WTC11 (cell line): ENCODE measurements at regions not wholly inside any gene's neighbourhood (a gene's known extent, or its start where the extent isn't known, plus 50 kb on each side); places are given as distances from the start of the nearest gene placed in this dataset.

Experiments used
- ATAC-seq: fragments of 200-7000 bp; cut with Tn5 transposase; 2 replicates; pipeline ENCODE4 v1.10.0; 2021; ENCODE audit warnings: mild to moderate bottlenecking, moderate library complexity
- CTCF ChIA-PET: fragments of 300-600 bp; sonication (Branson Sonifier 250); formaldehyde crosslinking; loops from one replicate; lab custom pipeline; 2021; ENCODE audit warnings: antibody characterized with exemption; lab: Charles Lee
- POLR2A ChIA-PET: fragments of 350-600 bp; sonication (Branson Sonifier 250); formaldehyde crosslinking; loops from one replicate; lab custom pipeline; 2021; ENCODE audit warnings: antibody characterized with exemption; lab: Charles Lee
- DNase-seq: peaks from one replicate; pipeline ENCODE4 v3.0.0; 2021; ENCODE audit warnings: low spot score
- H3K27ac Mint-ChIP-seq: 2 replicates; pipeline ENCODE4 v1.8.0; 2021; ENCODE audit warnings: mixed read lengths
- H3K27me3 Mint-ChIP-seq: 2 replicates; pipeline ENCODE4 v1.8.0; 2021; ENCODE audit warnings: low read depth, mild to moderate bottlenecking, moderate library complexity, mixed read lengths
- H3K36me3 Mint-ChIP-seq: 2 replicates; pipeline ENCODE4 v1.8.0; 2021; ENCODE audit warnings: mixed read lengths
- H3K4me1 Mint-ChIP-seq: 2 replicates; pipeline ENCODE4 v1.8.0; 2022; ENCODE audit warnings: mixed read lengths
- H3K4me3 Mint-ChIP-seq: 2 replicates; pipeline ENCODE4 v1.8.0; 2021; ENCODE audit warnings: mild to moderate bottlenecking, moderate library complexity, mixed read lengths
- H3K9me3 Mint-ChIP-seq: 2 replicates; pipeline ENCODE4 v1.8.0; 2021; ENCODE audit warnings: mixed read lengths
- AR ChIP-seq: fragments of 250-450 bp; sonication (Bioruptor Pico); IDR thresholded peaks from 2 replicates; pipeline ENCODE4 v1.9.0; 2021; ENCODE audit warnings: mild to moderate bottlenecking
- CDX4 ChIP-seq: fragments of 250-450 bp; sonication (Bioruptor Pico); IDR thresholded peaks from 2 replicates; pipeline ENCODE4 v1.9.0; 2021; ENCODE audit warnings: moderate library complexity, mild to moderate bottlenecking, inconsistent platforms, borderline replicate concordance
- E2F5 ChIP-seq: sonication (generic); formaldehyde crosslinking; IDR thresholded peaks from 2 replicates; pipeline ENCODE4 v1.8.1; 2022; ENCODE audit warnings: mild to moderate bottlenecking, moderate library complexity, missing genetic modification reagents
- EMX1 ChIP-seq: fragments of 250-450 bp; sonication (Bioruptor Pico); IDR thresholded peaks from 2 replicates; pipeline ENCODE4 v1.8.0; 2021; ENCODE audit warnings: mild to moderate bottlenecking
- FOXP1 ChIP-seq: sonication (generic); formaldehyde crosslinking; IDR thresholded peaks from 2 replicates; pipeline ENCODE4 v1.8.0; 2022; ENCODE audit warnings: missing genetic modification reagents, mild to moderate bottlenecking, moderate library complexity, borderline replicate concordance
- IRF1 ChIP-seq: sonication (generic); formaldehyde crosslinking; IDR thresholded peaks from 2 replicates; pipeline ENCODE4 v1.8.0; 2023; ENCODE audit warnings: missing genetic modification reagents
- IRF2 ChIP-seq: sonication (generic); formaldehyde crosslinking; IDR thresholded peaks from 2 replicates; pipeline ENCODE4 v1.8.0; 2022; ENCODE audit warnings: low read depth, missing genetic modification reagents, borderline replicate concordance
- MAX ChIP-seq: sonication (generic); formaldehyde crosslinking; IDR thresholded peaks from 2 replicates; pipeline ENCODE4 v1.8.0; 2022; ENCODE audit warnings: mild to moderate bottlenecking, missing genetic modification reagents
- MYBL2 ChIP-seq: sonication (generic); formaldehyde crosslinking; IDR thresholded peaks from 2 replicates; pipeline ENCODE4 v1.8.1; 2023; ENCODE audit warnings: mild to moderate bottlenecking, moderate library complexity, missing genetic modification reagents
- NFE2L1 ChIP-seq: sonication (generic); formaldehyde crosslinking; IDR thresholded peaks from 2 replicates; pipeline ENCODE4 v1.8.1; 2023; ENCODE audit warnings: missing genetic modification reagents
- NR1H2 ChIP-seq: sonication (generic); formaldehyde crosslinking; IDR thresholded peaks from 2 replicates; pipeline ENCODE4 v1.9.0; 2021; ENCODE audit warnings: mild to moderate bottlenecking, moderate library complexity, missing genetic modification reagents
- NR2C2 ChIP-seq: sonication (generic); formaldehyde crosslinking; IDR thresholded peaks from 2 replicates; pipeline ENCODE4 v1.8.0; 2022; ENCODE audit warnings: mild to moderate bottlenecking, missing genetic modification reagents
- PRDM15 ChIP-seq: sonication (generic); formaldehyde crosslinking; IDR thresholded peaks from 2 replicates; pipeline ENCODE4 v1.8.0; 2022; ENCODE audit warnings: missing genetic modification reagents
- PRRX2 ChIP-seq: fragments of 250-450 bp; sonication (Bioruptor Pico); IDR thresholded peaks from 2 replicates; pipeline ENCODE4 v1.8.0; 2021; ENCODE audit warnings: mild to moderate bottlenecking
- RORB ChIP-seq: fragments of 250-450 bp; sonication (Bioruptor Pico); IDR thresholded peaks from 2 replicates; pipeline ENCODE4 v1.9.0; 2021; ENCODE audit warnings: mild to moderate bottlenecking
- SOX15 ChIP-seq: fragments of 250-450 bp; sonication (Bioruptor Pico); IDR thresholded peaks from 2 replicates; pipeline ENCODE4 v1.9.0; 2021; ENCODE audit warnings: mild to moderate bottlenecking
- USF2 ChIP-seq: sonication (generic); formaldehyde crosslinking; IDR thresholded peaks from 2 replicates; pipeline ENCODE4 v1.8.1; 2023; ENCODE audit warnings: mild to moderate bottlenecking, missing genetic modification reagents, moderate library complexity
- ZNF138 ChIP-seq: sonication (generic); formaldehyde crosslinking; conservative IDR thresholded peaks from 2 replicates; pipeline ENCODE4 v1.8.1; 2022; ENCODE audit warnings: mild to moderate bottlenecking, moderate library complexity, missing genetic modification reagents
- ZNF232 ChIP-seq: sonication (generic); formaldehyde crosslinking; IDR thresholded peaks from 2 replicates; pipeline ENCODE4 v1.8.0; 2022; ENCODE audit warnings: mild to moderate bottlenecking, missing genetic modification reagents

- H3K9me3 Mint-ChIP-seq, result peaks cover 4% of the 10 kb centered on the region; the same call in 1 of the 2 replicates
- CTCF ChIA-PET, result no interaction called here
- no peak for ATAC-seq
- no peaks in the 10 kb centered on the region for H3K4me1 Mint-ChIP-seq
- no peak overlapping the region for H3K27ac Mint-ChIP-seq
- TF ChIP-seq MYBL2 (no peak), PRRX2 (CRISPR knock-in tag) (no peak), ZNF138 (CRISPR knock-in tag) (no peak), SOX15 (CRISPR knock-in tag) (no peak), FOXP1 (CRISPR knock-in tag) (no peak), RORB (no peak), E2F5 (CRISPR knock-in tag) (no peak), IRF2 (CRISPR knock-in tag) (no peak), MAX (no peak), AR (CRISPR knock-in tag) (no peak), USF2 (CRISPR knock-in tag) (no peak), CDX4 (no peak), NR2C2 (CRISPR knock-in tag) (no peak), PRDM15 (CRISPR knock-in tag) (no peak), NR1H2 (CRISPR knock-in tag) (no peak), EMX1 (CRISPR knock-in tag) (no peak), ZNF232 (CRISPR knock-in tag) (no peak), NFE2L1 (CRISPR knock-in tag) (no peak), IRF1 (CRISPR knock-in tag) (no peak)
- H3K36me3 Mint-ChIP-seq, result no peaks in the 10 kb centered on the region
- H3K4me3 Mint-ChIP-seq, result no peak overlapping the region
- no peaks in the 10 kb centered on the region; the same call in 1 of the 2 replicates for H3K27me3 Mint-ChIP-seq
- no peak for DNase-seq
- POLR2A ChIA-PET, result no interaction called here
Observed at GRCh38 chr1:81563632-81564031, 237.1 kb upstream of the ADGRL2 start.
